ENCODE measurements at regions not wholly inside any gene's neighbourhood (a gene's known extent, or its start where the extent isn't known, plus 50 kb on each side); places are given as distances from the start of the nearest gene placed in this dataset.

GRCh38 chr2:126973745-126974144 lies 75.1 kb downstream of the TEX51 start:
- Histone ChIP-seq H3K36me3 (no peaks in the 10 kb centered on the region), H3K4me1 (peaks cover 0 to 23% (median 15%) of the 10 kb centered on the region in 4 donors), H3K27me3 (no peaks in the 10 kb centered on the region), H3K9me3 (no peaks in the 10 kb centered on the region), H3K27ac (no peak overlapping the region), H3K4me3 (no peak overlapping the region)
- TF ChIP-seq CTCF (IDR thresholded peaks at IDR 0.05): no peak
- no peak for TF ChIP-seq EP300 (IDR thresholded peaks at IDR 0.05)
- TF ChIP-seq POLR2A (IDR thresholded peaks at IDR 0.05): no peak
- no peak for TF ChIP-seq POLR2AphosphoS5 (IDR thresholded peaks at IDR 0.05)
- intact Hi-C loops (cut with DNase I): loop anchor here (2.0 kb wide), 1 partner anchor 197 kb away; no protein-coding TSS in a partner anchor
- 88 to 95% methylated on average over 2 of the region's 2 CpGs for WGBS, 2 donors
- DNase-seq: no peak

GRCh38 chr2:126975671-126976655 lies 77.3 kb downstream of the TEX51 start:
- Histone ChIP-seq H3K4me3 (no peak overlapping the region), H3K27me3 (no peaks in the 10 kb centered on the region), H3K27ac (no peak overlapping the region), H3K36me3 (no peaks in the 10 kb centered on the region), H3K9me3 (no peaks in the 10 kb centered on the region), H3K4me1 (peaks cover 0 to 14% (median 9%) of the 10 kb centered on the region in 4 donors)
- no peak for DNase-seq
- intact Hi-C loops (cut with DNase I): no loop called here
- TF ChIP-seq CTCF (IDR thresholded peaks at IDR 0.05) (no peak), POLR2A (IDR thresholded peaks at IDR 0.05) (no peak), POLR2AphosphoS5 (IDR thresholded peaks at IDR 0.05) (no peak), EP300 (IDR thresholded peaks at IDR 0.05) (no peak)
- WGBS, 2 donors: 88 to 94% methylated on average over 12 of the region's 12 CpGs

- Histone ChIP-seq H3K27me3 (no peaks in the 10 kb centered on the region), H3K4me3 (no peak overlapping the region), H3K36me3 (no peaks in the 10 kb centered on the region), H3K9me3 (no peaks in the 10 kb centered on the region), H3K27ac (no peak overlapping the region), H3K4me1 (peaks cover 0 to 7% (median 5%) of the 10 kb centered on the region in 4 donors)
- TF ChIP-seq CTCF (IDR thresholded peaks at IDR 0.05) (no peak), POLR2A (IDR thresholded peaks at IDR 0.05) (no peak), EP300 (IDR thresholded peaks at IDR 0.05) (no peak), POLR2AphosphoS5 (IDR thresholded peaks at IDR 0.05) (no peak)
- no peak for DNase-seq
- 93 to 95% methylated on average over 30 of the region's 30 CpGs for WGBS, 2 donors
- intact Hi-C loops (cut with DNase I): no loop called here
These were observed 78.1 kb downstream of the TEX51 start for GRCh38 chr2:126976721-126977328.

- TF ChIP-seq CTCF (IDR thresholded peaks at IDR 0.05) (no peak), POLR2A (IDR thresholded peaks at IDR 0.05) (no peak), EP300 (IDR thresholded peaks at IDR 0.05) (no peak), POLR2AphosphoS5 (IDR thresholded peaks at IDR 0.05) (no peak)
- 84 to 90% methylated on average over 4 of the region's 4 CpGs for WGBS, 2 donors
- no peaks in the 10 kb centered on the region for H3K36me3 ChIP-seq
These were observed 79.6 kb downstream of the TEX51 start for GRCh38 chr2:126978333-126978732.

More at GRCh38 chr2:126978333-126978732, 79.6 kb downstream of the TEX51 start:
- intact Hi-C loops (cut with DNase I): no loop called here
- no peak overlapping the region for H3K27ac ChIP-seq
- DNase-seq: no peak
- H3K27me3 ChIP-seq: no peaks in the 10 kb centered on the region
- H3K4me1 ChIP-seq: no peaks in the 10 kb centered on the region
- H3K9me3 ChIP-seq: no peaks in the 10 kb centered on the region
- no peak overlapping the region for H3K4me3 ChIP-seq

All from sigmoid colon (tissue), 6 donors.